ENCODE measurements at regions not wholly inside any gene's neighbourhood (a gene's known extent, or its start where the extent isn't known, plus 50 kb on each side); places are given as distances from the start of the nearest gene placed in this dataset.
"Not testable (repeated sequence)": the region's sequence is repeated elsewhere in the genome, so short reads cannot be mapped to it uniquely, and the experiment has no call there.

DNA sequence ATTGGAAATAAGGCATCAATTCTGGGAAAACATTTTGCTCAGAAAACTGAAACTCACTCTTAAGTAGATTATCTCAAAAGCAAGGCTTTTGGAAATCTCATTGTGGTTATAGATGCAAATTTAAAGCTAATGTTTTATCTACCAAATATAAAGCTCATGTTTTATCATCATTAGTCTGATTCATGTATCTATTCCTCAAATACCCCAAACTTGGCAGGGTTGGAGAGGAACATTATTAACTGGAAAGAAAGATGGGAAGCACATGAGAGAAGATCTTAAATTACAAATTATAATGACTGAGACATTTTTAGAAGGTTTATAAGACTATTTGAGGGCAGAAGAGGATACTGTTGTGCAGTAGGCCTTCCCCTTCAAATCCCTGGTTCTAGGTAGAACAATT, 137.3 kb upstream of the TGFBR2 start:
- no peak for DNase-seq (ENCODE audit: low read depth)

DNA sequence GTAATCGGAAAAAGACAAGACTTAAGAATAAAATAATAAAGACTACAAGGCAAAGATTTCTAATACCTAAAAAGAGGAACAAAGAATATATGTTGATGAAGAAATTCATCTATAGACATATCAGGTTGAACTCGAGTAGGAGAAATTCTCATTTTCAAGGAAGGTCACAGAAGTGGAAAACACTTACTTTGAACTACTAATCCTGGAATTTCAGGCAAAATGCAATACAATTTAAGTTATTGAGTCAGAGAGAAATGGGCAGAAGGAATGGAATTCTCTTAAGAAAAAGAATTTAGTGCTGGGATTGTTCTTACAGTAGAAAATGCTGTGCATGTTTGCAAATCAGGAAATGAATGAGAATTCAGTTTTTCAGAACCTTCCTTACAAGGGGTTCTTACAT, 135.9 kb upstream of the TGFBR2 start:
- DNase-seq (ENCODE audit: low read depth) = no peak

GRCh38 chr3:30471066-30471465, 135.3 kb upstream of the TGFBR2 start:
- DNase-seq (ENCODE audit: low read depth) = no peak

- DNase-seq (ENCODE audit: low read depth) = no peak
Measured at GRCh38 chr3:30471796-30472489, 134.5 kb upstream of the TGFBR2 start.

GRCh38 chr3:30473374-30474051, 132.9 kb upstream of the TGFBR2 start:
- DNase-seq (ENCODE audit: low read depth) = no peak

- DNase-seq (ENCODE audit: low read depth) = no peak
Measured at GRCh38 chr3:30474371-30474770, 132.0 kb upstream of the TGFBR2 start.

DNA sequence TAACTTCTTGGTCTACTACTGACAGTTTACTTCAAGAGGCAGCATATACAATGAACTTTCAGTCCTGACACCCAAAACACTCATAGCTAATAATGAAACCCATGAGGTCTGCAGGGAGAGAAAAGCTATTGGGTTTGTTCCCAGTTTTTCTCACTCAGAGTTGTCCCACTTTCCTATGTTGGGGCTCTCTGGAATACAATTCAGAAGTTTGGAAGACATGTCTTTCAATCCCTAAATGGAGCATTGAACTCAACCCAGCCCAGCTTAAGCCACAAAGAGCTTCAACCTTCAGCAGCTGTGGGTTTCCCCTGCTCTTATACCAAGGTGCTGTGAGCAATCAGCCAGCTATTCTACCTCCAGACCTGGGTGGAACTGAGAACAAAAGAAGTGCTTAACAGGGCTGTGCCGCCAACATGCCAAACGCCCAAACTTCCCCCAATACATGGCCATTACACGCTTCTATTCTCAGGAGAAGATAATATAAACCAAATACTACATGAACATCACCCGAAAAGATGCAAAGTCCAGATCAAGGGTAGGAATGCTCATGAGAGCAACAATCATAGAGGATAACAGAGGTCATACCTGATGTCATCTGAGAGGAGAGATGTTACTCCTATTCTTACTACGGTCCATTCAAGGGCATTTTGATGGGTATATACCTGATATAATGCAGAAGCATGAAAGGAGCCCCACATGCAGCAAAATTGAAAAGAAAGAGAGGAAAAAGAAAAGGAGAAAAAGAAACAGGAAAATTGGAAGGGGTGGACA, 131.2 kb upstream of the TGFBR2 start:
- DNase-seq (ENCODE audit: low read depth) = no peak

- no peak for DNase-seq (ENCODE audit: low read depth)
Measured at GRCh38 chr3:30475809-30476178, 130.6 kb upstream of the TGFBR2 start.

GRCh38 chr3:30476368-30477084, 129.9 kb upstream of the TGFBR2 start:
- no peak for DNase-seq (ENCODE audit: low read depth)

GRCh38 chr3:30477149-30477921, 129.1 kb upstream of the TGFBR2 start:
- DNase-seq (ENCODE audit: low read depth) = no peak

- DNase-seq (ENCODE audit: low read depth) = not testable (repeated sequence)
Measured at GRCh38 chr3:30479737-30480136, 126.7 kb upstream of the TGFBR2 start.

DNA sequence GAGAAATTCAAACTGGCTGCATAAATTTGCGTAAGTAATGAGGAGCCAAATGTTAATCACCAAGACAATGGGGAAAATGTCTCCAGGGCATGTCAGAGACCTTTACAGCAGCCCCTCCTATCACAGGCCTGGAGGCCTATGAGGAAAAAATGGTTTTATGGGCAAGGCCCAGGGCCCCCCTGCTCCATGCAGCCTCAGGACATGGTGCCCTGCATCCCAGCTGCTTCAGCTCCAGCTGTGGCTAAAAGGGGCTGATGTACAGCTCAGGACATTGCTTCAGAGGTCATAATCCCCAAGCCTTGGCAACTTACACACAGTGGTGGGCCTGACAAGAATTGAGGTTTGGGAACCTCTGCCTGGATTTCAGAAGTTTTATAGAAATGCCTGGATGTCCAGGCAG, 126.2 kb upstream of the TGFBR2 start:
- DNase-seq (ENCODE audit: low read depth) = not testable (repeated sequence)

GRCh38 chr3:30480587-30480986, 125.8 kb upstream of the TGFBR2 start:
- no peak for DNase-seq (ENCODE audit: low read depth)

- DNase-seq (ENCODE audit: low read depth) = no peak
Measured at GRCh38 chr3:30481241-30481640, 125.2 kb upstream of the TGFBR2 start.

- DNase-seq (ENCODE audit: low read depth) = not testable (repeated sequence)
Measured at GRCh38 chr3:30484229-30484628, 122.2 kb upstream of the TGFBR2 start.

- DNase-seq (ENCODE audit: low read depth) = no peak
Measured at GRCh38 chr3:30486368-30486767, 120.0 kb upstream of the TGFBR2 start.

GRCh38 chr3:30488070-30488756, 118.2 kb upstream of the TGFBR2 start:
- DNase-seq (ENCODE audit: low read depth) = no peak

- no peak for DNase-seq (ENCODE audit: low read depth)
Measured at GRCh38 chr3:30492322-30493192, 113.8 kb upstream of the TGFBR2 start.

GRCh38 chr3:30493911-30494311, 112.5 kb upstream of the TGFBR2 start:
- DNase-seq (ENCODE audit: low read depth) = no peak
